Pancreas (tissue), 10 donors: ENCODE measurements at regions not wholly inside any gene's neighbourhood (a gene's known extent, or its start where the extent isn't known, plus 50 kb on each side); places are given as distances from the start of the nearest gene placed in this dataset.

Experiments
- ATAC-seq, 4 donors: fragments of 200-7000 bp; cut with Tn5 transposase; one replicate each; pipeline versions ENCODE4 v1.8.0 to v1.9.1; 2020; ENCODE audit warnings: mild to moderate bottlenecking in 4 of 4, moderate library complexity in 4 of 4
- DNase-seq, 6 donors: peaks; one replicate each; pipeline ENCODE4 v3.0.0-alpha.2; 2020
- FAIRE-seq: peaks from 2 replicates; lab custom pipeline; 2012; peaks lifted over from hg19 to GRCh38; lab: Jason Lieb, UNC
- H3K27ac ChIP-seq, 4 donors: fragments of 200-600 bp; sonication (generic); 1 replicate in 3 of 4; 2 replicates in 1 of 4; pipeline versions ENCODE4 v1.5.0 to v1.8.0; 2020
- H3K27me3 ChIP-seq, 4 donors: fragments of 200-600 bp; one replicate each; pipeline ENCODE4 v1.8.0; 2021
- H3K36me3 ChIP-seq, 3 donors: fragments of 200-600 bp; sonication (generic) in 1 of 3; one replicate each; pipeline versions ENCODE4 v1.5.0 to v1.8.0; 2020 to 2021
- H3K4me1 ChIP-seq, 3 donors: fragments of 200-600 bp; one replicate each; pipeline ENCODE4 v1.8.0; 2021
- H3K4me3 ChIP-seq, 4 donors: fragments of 200-600 bp; sonication (generic) in 2 of 4; one replicate each; pipeline versions ENCODE4 v1.5.0 to v1.8.0; 2020 to 2021
- H3K9me3 ChIP-seq, 4 donors: fragments of 200-600 bp; one replicate each; pipeline ENCODE4 v1.8.0; 2021
- WGBS, 2 donors: extraction: QIAGEN DNeasy Blood & Tissue Kit; methylation state at CpG; one replicate each; pipeline ENCODE4 v1.1.7; 2013; 5-methylcytosine and 5-hydroxymethylcytosine counted together
- intact Hi-C, 3 donors: fragments of 100-400 bp; cut with DNase I; formaldehyde crosslinking; loops; one replicate each; pipeline versions ENCODE4 v1.11.1 to v1.14.2; 2022
- TF ChIP-seq, protein P1 (sequence below), 4 donors: fragments of 200-600 bp; sonication (generic) in 3 of 4; IDR thresholded peaks; one replicate each; pipeline versions ENCODE4 v1.5.0 to v1.8.0; 2021; ENCODE audit warnings: antibody characterized with exemption in 4 of 4
- donor health status: healthy with polysubstance abuse.
- donor health status: DM: no; HTN: no; CAD: no; lungs with moderate emphysema.
- donor health status: DM: no; HTN: no; CAD: no.
- donor health status: control.
- donor health status: control.
- donor health status: Bipolar disorder and iron deficiency.
- donor health status: DM: yes; HTN: yes; CAD: no.
- donor health status: DM: no; HTN: no; CAD: no.
- donor health status: DM: no; HTN: no; CAD: no.
- donor health status: DM: yes; HTN: yes; CAD: no.

- FAIRE-seq: no peak
Observed at GRCh38 chrX:63475200-63475599, 124.1 kb upstream of the SPIN4 start.

DNA sequence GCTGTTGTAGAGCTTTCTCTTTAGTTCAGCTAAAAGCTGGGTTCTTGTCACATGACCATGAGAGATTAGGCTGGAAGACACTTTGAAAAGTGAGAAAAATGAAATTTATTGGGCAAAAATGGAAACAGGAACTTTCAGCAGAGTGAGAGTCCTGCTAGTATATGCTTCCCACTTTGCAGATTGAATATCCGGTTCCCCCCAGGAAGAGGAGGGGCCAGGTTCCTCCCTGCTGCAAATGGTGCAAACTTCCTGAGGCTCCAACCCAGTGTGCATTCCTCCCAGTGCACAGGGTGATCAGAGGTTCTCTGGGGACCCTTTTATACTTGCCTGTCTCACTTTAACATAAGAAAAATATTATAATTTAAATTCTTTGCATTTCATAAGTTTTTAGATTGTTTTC, 119.9 kb upstream of the SPIN4 start:
- no peaks in the 10 kb centered on the region for H3K4me1 ChIP-seq
- intact Hi-C loops: no loop called here
- H3K9me3 ChIP-seq: peaks cover 0 to 6% (median 2%) of the 10 kb centered on the region in 4 donors
- TF ChIP-seq, protein P1, sequence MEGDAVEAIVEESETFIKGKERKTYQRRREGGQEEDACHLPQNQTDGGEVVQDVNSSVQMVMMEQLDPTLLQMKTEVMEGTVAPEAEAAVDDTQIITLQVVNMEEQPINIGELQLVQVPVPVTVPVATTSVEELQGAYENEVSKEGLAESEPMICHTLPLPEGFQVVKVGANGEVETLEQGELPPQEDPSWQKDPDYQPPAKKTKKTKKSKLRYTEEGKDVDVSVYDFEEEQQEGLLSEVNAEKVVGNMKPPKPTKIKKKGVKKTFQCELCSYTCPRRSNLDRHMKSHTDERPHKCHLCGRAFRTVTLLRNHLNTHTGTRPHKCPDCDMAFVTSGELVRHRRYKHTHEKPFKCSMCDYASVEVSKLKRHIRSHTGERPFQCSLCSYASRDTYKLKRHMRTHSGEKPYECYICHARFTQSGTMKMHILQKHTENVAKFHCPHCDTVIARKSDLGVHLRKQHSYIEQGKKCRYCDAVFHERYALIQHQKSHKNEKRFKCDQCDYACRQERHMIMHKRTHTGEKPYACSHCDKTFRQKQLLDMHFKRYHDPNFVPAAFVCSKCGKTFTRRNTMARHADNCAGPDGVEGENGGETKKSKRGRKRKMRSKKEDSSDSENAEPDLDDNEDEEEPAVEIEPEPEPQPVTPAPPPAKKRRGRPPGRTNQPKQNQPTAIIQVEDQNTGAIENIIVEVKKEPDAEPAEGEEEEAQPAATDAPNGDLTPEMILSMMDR (IDR thresholded peaks at IDR 0.05): no peak
- H3K27me3 ChIP-seq: no peaks in the 10 kb centered on the region
- ATAC-seq: no peak
- WGBS, 2 donors: 90 to 91% methylated on average over 1 of the region's 1 CpG
- no peak overlapping the region for H3K27ac ChIP-seq
- H3K4me3 ChIP-seq: no peak overlapping the region
- H3K36me3 ChIP-seq: no peaks in the 10 kb centered on the region
- DNase-seq: no peak
- FAIRE-seq: no peak

More at GRCh38 chrX:63475200-63475599, 124.1 kb upstream of the SPIN4 start:
- DNase-seq (no peak), ATAC-seq (no peak)
- Histone ChIP-seq H3K4me3 (no peak overlapping the region), H3K4me1 (no peaks in the 10 kb centered on the region), H3K36me3 (no peaks in the 10 kb centered on the region), H3K9me3 (no peaks in the 10 kb centered on the region), H3K27me3 (no peaks in the 10 kb centered on the region), H3K27ac (no peak overlapping the region)
- 88 to 100% methylated on average over 1 of the region's 1 CpG for WGBS, 2 donors
- intact Hi-C loops: no loop called here
- TF ChIP-seq, protein P1 (IDR thresholded peaks at IDR 0.05): no peak

- WGBS, 2 donors: 82 to 96% methylated on average over 4 of the region's 4 CpGs
- intact Hi-C loops: no loop called here
- Histone ChIP-seq H3K27ac (no peak overlapping the region), H3K27me3 (no peaks in the 10 kb centered on the region), H3K9me3 (peaks cover 0 to 6% (median 2%) of the 10 kb centered on the region in 4 donors), H3K4me1 (no peaks in the 10 kb centered on the region), H3K4me3 (no peak overlapping the region), H3K36me3 (no peaks in the 10 kb centered on the region)
- no peak for DNase-seq
- FAIRE-seq: no peak
- TF ChIP-seq, protein P1 (IDR thresholded peaks at IDR 0.05): no peak
- ATAC-seq: no peak
Observed at GRCh38 chrX:63470506-63470905, 119.4 kb upstream of the SPIN4 start.

DNA sequence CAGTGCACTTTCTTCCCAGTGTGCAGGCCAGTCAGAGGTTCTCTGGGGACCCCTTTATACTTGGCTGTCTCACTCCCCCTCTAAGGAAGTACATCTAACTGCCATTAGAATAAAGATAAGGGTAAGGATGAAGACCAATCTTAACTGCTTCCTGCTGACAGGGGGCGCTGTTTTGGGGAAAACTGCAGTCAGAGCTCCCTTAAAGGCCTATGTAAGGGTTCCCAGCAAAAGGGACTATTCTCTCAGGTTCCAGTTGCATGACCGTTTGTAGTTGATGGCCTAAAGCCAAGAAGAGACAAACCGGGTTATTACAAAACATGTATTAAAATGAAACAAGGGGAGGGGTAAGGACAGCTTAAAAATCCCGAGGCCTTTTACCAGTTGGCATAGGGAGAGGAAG, 115.6 kb upstream of the SPIN4 start:
- FAIRE-seq (no peak), ATAC-seq (no peak), DNase-seq (no peak)
- no peaks in the 10 kb centered on the region for H3K36me3 ChIP-seq
- TF ChIP-seq, protein P1 (IDR thresholded peaks at IDR 0.05): no peak
- H3K9me3 ChIP-seq: peaks cover 0 to 6% (median 2%) of the 10 kb centered on the region in 4 donors
- no peak overlapping the region for H3K27ac ChIP-seq
- intact Hi-C loops: no loop called here
- no peaks in the 10 kb centered on the region for H3K27me3 ChIP-seq
- 61 to 87% methylated on average over 4 of the region's 4 CpGs for WGBS, 2 donors
- H3K4me1 ChIP-seq: no peaks in the 10 kb centered on the region
- no peak overlapping the region for H3K4me3 ChIP-seq

DNA sequence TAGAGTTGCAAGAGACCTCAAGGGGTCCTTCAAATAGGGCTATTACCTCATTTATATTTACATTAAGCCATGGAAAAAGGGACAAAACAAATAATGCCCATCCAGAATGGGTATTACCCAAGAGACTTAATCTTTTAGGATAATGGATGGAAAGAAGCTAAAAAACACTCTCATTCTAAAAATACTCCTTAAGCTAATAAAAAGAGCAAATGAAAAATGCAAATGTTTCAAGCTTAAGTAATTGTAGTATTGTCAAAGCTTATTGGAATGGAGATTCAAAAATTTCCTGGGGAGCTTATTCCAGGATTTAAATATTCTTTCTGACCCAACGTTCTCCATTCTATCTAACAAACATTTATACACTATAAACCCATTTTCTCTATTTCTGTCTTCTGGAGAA, 107.8 kb upstream of the SPIN4 start:
- ATAC-seq (no peak), DNase-seq (no peak), FAIRE-seq (no peak)
- Histone ChIP-seq H3K9me3 (no peaks in the 10 kb centered on the region), H3K27ac (no peak overlapping the region), H3K36me3 (no peaks in the 10 kb centered on the region), H3K4me1 (no peaks in the 10 kb centered on the region), H3K27me3 (peaks cover 0 to 3% (median 0%) of the 10 kb centered on the region in 4 donors), H3K4me3 (no peak overlapping the region)
- TF ChIP-seq, protein P1 (IDR thresholded peaks at IDR 0.05): no peak
- intact Hi-C loops: no loop called here
- 31 to 71% methylated on average over 1 of the region's 1 CpG for WGBS, 2 donors
